ENCODE measurements at regions not wholly inside any gene's neighbourhood (a gene's known extent, or its start where the extent isn't known, plus 50 kb on each side); places are given as distances from the start of the nearest gene placed in this dataset.

- Histone ChIP-seq H3K9me3 (peaks cover 0 to 6% of the 10 kb centered on the region in 2 donors), H3K27ac (no peak overlapping the region), H3K4me1 (no peaks in the 10 kb centered on the region), H3K36me3 (no peaks in the 10 kb centered on the region), H3K4me3 (no peak overlapping the region), H3K27me3 (no peaks in the 10 kb centered on the region)
- no peak for TF ChIP-seq CTCF (IDR thresholded peaks at IDR 0.05)
- DNase-seq (ENCODE audit: low spot score): no peak
Measured at GRCh38 chr7:106552645-106553445, 108.1 kb downstream of the CCDC71L start.

- Histone ChIP-seq H3K36me3 (no peaks in the 10 kb centered on the region), H3K27me3 (no peaks in the 10 kb centered on the region), H3K4me3 (no peak overlapping the region), H3K4me1 (no peaks in the 10 kb centered on the region), H3K9me3 (peaks cover 0 to 6% of the 10 kb centered on the region in 2 donors), H3K27ac (no peak overlapping the region)
- no peak for DNase-seq (ENCODE audit: low spot score)
- TF ChIP-seq CTCF (IDR thresholded peaks at IDR 0.05): no peak
Measured at GRCh38 chr7:106551936-106552335, 109.0 kb downstream of the CCDC71L start.

- H3K27ac ChIP-seq: no peak overlapping the region
- DNase-seq (ENCODE audit: low spot score): no peak
- no peak for TF ChIP-seq CTCF (IDR thresholded peaks at IDR 0.05)
- no peaks in the 10 kb centered on the region for H3K4me1 ChIP-seq
- no peaks in the 10 kb centered on the region for H3K36me3 ChIP-seq
- H3K9me3 ChIP-seq: no peaks in the 10 kb centered on the region
- no peak overlapping the region for H3K4me3 ChIP-seq
- H3K27me3 ChIP-seq: no peaks in the 10 kb centered on the region
Measured at GRCh38 chr7:106548491-106548890, 112.5 kb downstream of the CCDC71L start.

GRCh38 chr7:106545275-106545674 is 115.7 kb downstream of the CCDC71L start:
- no peaks in the 10 kb centered on the region for H3K9me3 ChIP-seq
- no peak overlapping the region for H3K4me3 ChIP-seq
- DNase-seq (ENCODE audit: low spot score): no peak
- no peaks in the 10 kb centered on the region for H3K27me3 ChIP-seq
- TF ChIP-seq CTCF (IDR thresholded peaks at IDR 0.05): no peak
- H3K36me3 ChIP-seq: no peaks in the 10 kb centered on the region
- H3K4me1 ChIP-seq: no peaks in the 10 kb centered on the region
- no peak overlapping the region for H3K27ac ChIP-seq

GRCh38 chr7:106543221-106543757 is 117.7 kb downstream of the CCDC71L start:
- no peak for DNase-seq (ENCODE audit: low spot score)
- TF ChIP-seq CTCF (IDR thresholded peaks at IDR 0.05): no peak
- peak overlapping the region in 1 of 2 donors; percentile 11 for H3K27ac ChIP-seq
- no peaks in the 10 kb centered on the region for H3K4me1 ChIP-seq
- no peak overlapping the region for H3K4me3 ChIP-seq
- no peaks in the 10 kb centered on the region for H3K9me3 ChIP-seq
- no peaks in the 10 kb centered on the region for H3K36me3 ChIP-seq
- no peaks in the 10 kb centered on the region for H3K27me3 ChIP-seq
